ENCODE measurements at regions not wholly inside any gene's neighbourhood (a gene's known extent, or its start where the extent isn't known, plus 50 kb on each side); places are given as distances from the start of the nearest gene placed in this dataset.

DNA sequence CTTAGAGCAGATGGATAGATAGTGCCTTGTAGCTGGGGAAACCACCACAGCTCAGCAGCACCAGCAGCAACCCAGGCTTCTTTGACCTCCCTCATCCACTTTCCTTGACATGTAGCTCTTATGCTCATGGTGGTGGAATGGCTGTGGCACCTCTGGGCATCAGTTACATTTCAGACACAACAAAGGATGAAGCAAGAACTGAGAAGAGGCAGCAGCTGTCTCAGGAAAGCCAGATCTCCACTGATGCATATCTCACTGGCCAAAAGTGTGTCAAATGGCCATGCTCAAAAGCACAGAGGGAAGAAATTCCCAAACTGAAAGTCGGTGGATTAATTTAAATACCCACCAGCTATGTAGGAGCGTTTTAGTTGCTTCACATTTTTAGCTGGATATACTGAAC lies 671.4 kb upstream of the SALL1 start:
- Histone ChIP-seq H3K4me1 (ENCODE audit: control insufficient read depth, insufficient read depth, low read length) (peaks cover 4% of the 10 kb centered on the region; the same call in 1 of the 2 replicates), H2BK15ac (ENCODE audit: low read depth, low read length) (peak overlapping the region; percentile 91), H3K56ac (ENCODE audit: extremely low read depth, insufficient read depth, low read length) (no peak overlapping the region), H3K14ac (replicated peaks; ENCODE audit: low read depth, low read length) (no peak overlapping the region), H3K18ac (ENCODE audit: low read depth, low read length) (peak overlapping the region; percentile 87), H4K20me1 (ENCODE audit: insufficient read depth, low read length) (no peaks in the 10 kb centered on the region), H2AK5ac (ENCODE audit: low read depth, low read length) (peak overlapping the region; percentile 89; the same call in 1 of the 2 replicates), H4K91ac (ENCODE audit: insufficient read depth, low read depth, low read length) (peak overlapping the region; percentile 75), H3K27ac (ENCODE audit: insufficient read depth, low read length) (no peak overlapping the region), H3K9me3 (ENCODE audit: control insufficient read depth, insufficient read depth, low read length) (no peaks in the 10 kb centered on the region), H3K9ac (ENCODE audit: low read depth, low read length) (no peak overlapping the region), H3K4me2 (ENCODE audit: low read depth, low read length) (no peak overlapping the region), H3K27me3 (ENCODE audit: control insufficient read depth, insufficient read depth, low read length) (no peaks in the 10 kb centered on the region), H2BK120ac (ENCODE audit: low read depth, low read length) (peak overlapping the region; percentile 75), H3K23ac (ENCODE audit: low read depth, low read length) (peak overlapping the region; percentile 65; the same call in 1 of the 2 replicates), H3K79me1 (ENCODE audit: low read depth in 1 of 2, low read length in 2 of 2) (no peaks in the 10 kb centered on the region), H3K4ac (ENCODE audit: low read depth, low read length) (peak overlapping the region; percentile 86), H2BK20ac (ENCODE audit: low read depth, low read length) (peak overlapping the region; percentile 80), H3K9me1 (ENCODE audit: insufficient read depth, low read length) (peaks cover 6% of the 10 kb centered on the region), H2AK9ac (replicated peaks; ENCODE audit: low read depth, low read length, poor library complexity) (no peak overlapping the region), H3K4me3 (ENCODE audit: insufficient read depth, low read depth, low read length) (no peak overlapping the region), H4K5ac (ENCODE audit: low read depth, low read length) (peak overlapping the region; percentile 72; the same call in 1 of the 2 replicates), H2BK5ac (ENCODE audit: low read depth, low read length, poor library complexity, severe bottlenecking) (no peak overlapping the region), H3K36me3 (ENCODE audit: control insufficient read depth, insufficient read depth, low read length) (no peaks in the 10 kb centered on the region), H4K8ac (ENCODE audit: low read depth in 2 of 2, low read length in 2 of 2) (peak overlapping the region; percentile 37 to 60; a peak in 3 of 4 replicates), H2AFZ (replicated peaks; ENCODE audit: low read length, poor library complexity) (peak overlapping the region; percentile 34)
- whole genome bisulfite sequencing, 2 experiments (ENCODE audit: extremely low coverage in 2 of 2, insufficient read length in 1 of 2), result no CpG with 5 or more reads among the region's 2 CpGs
- ChIA-PET POLR2A (ENCODE audit: unreplicated experiment) (no interaction called here), CTCF (interaction anchor here (1.1 kb wide), 1 partner anchor 149 kb away, joined by 3 read pairs; no protein-coding TSS in a partner anchor)
- no TSS peak for BruUV-seq (replicated peaks)
- ATAC-seq (ENCODE audit: low read depth), result no peak
- dilution Hi-C loops (cut with HindIII; ENCODE audit: low sequenced_read_pairs, unreplicated experiment) (no loop called here), intact Hi-C loops (cut with micrococcal nuclease) (no loop called here), in situ Hi-C loops (cut with MboI; ENCODE audit: low sequenced_read_pairs) (no loop called here)
- no peak for DNase-seq
- no peak for TF ChIP-seq RCOR1 (IDR thresholded peaks at IDR 0.05; ENCODE audit: insufficient replicate concordance, low read length)
- TF ChIP-seq, protein P1, sequence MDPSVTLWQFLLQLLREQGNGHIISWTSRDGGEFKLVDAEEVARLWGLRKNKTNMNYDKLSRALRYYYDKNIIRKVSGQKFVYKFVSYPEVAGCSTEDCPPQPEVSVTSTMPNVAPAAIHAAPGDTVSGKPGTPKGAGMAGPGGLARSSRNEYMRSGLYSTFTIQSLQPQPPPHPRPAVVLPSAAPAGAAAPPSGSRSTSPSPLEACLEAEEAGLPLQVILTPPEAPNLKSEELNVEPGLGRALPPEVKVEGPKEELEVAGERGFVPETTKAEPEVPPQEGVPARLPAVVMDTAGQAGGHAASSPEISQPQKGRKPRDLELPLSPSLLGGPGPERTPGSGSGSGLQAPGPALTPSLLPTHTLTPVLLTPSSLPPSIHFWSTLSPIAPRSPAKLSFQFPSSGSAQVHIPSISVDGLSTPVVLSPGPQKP (IDR thresholded peaks at IDR 0.05; ENCODE audit: borderline replicate concordance, low read depth, low read length), result no peak
- no peak for TF ChIP-seq NFE2L2 (IDR thresholded peaks at IDR 0.05; ENCODE audit: low read depth, low read length)
- TF ChIP-seq RAD21 (IDR thresholded peaks at IDR 0.05; ENCODE audit: low read length), result no peak
- TF ChIP-seq MAFK (IDR thresholded peaks at IDR 0.05; ENCODE audit: low read depth, low read length), result no peak
- TF ChIP-seq, protein P2, sequence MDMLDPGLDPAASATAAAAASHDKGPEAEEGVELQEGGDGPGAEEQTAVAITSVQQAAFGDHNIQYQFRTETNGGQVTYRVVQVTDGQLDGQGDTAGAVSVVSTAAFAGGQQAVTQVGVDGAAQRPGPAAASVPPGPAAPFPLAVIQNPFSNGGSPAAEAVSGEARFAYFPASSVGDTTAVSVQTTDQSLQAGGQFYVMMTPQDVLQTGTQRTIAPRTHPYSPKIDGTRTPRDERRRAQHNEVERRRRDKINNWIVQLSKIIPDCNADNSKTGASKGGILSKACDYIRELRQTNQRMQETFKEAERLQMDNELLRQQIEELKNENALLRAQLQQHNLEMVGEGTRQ (IDR thresholded peaks at IDR 0.05; ENCODE audit: low read depth, low read length), result no peak
- no peak for TF ChIP-seq MAZ (IDR thresholded peaks at IDR 0.05; ENCODE audit: borderline replicate concordance, low read depth, low read length)
- TF ChIP-seq FOS (IDR thresholded peaks at IDR 0.05; ENCODE audit: low read depth, low read length), result no peak
- TF ChIP-seq RFX5 (IDR thresholded peaks at IDR 0.05; ENCODE audit: low read depth, low read length), result no peak
- TF ChIP-seq BHLHE40 (IDR thresholded peaks at IDR 0.05; ENCODE audit: low read depth, low read length), result no peak
- no peak for TF ChIP-seq CEBPB (IDR thresholded peaks at IDR 0.05; ENCODE audit: low read depth, low read length)
- no peak for TF ChIP-seq CTCF (conservative IDR thresholded peaks at IDR 0.05; ENCODE audit: low read depth, low read length)
- TF ChIP-seq SMC3 (IDR thresholded peaks at IDR 0.05; ENCODE audit: low read depth, low read length), result no peak
- no peak for TF ChIP-seq POLR2A (IDR thresholded peaks at IDR 0.05; ENCODE audit: low read depth, low read length)
- no peak for TF ChIP-seq CHD1 (IDR thresholded peaks at IDR 0.05; ENCODE audit: low read depth, low read length)
- TF ChIP-seq MXI1 (IDR thresholded peaks at IDR 0.05; ENCODE audit: borderline replicate concordance, low read depth, low read length), result no peak

Measured in IMR-90 (cell line).